ENCODE measurements at regions not wholly inside any gene's neighbourhood (a gene's known extent, or its start where the extent isn't known, plus 50 kb on each side); places are given as distances from the start of the nearest gene placed in this dataset.
"Not testable (repeated sequence)": the region's sequence is repeated elsewhere in the genome, so short reads cannot be mapped to it uniquely, and the experiment has no call there.

- Mint-ChIP-seq H3K36me3 (ENCODE audit: low read depth) (no peaks in the 10 kb centered on the region), H3K4me3 (no peak overlapping the region), H3K27me3 (no peaks in the 10 kb centered on the region), H3K27ac (no peak overlapping the region), H3K4me1 (no peaks in the 10 kb centered on the region)
- no peak for ATAC-seq
- DNase-seq, result no peak
- H3K9me3 ChIP-seq (ENCODE audit: control insufficient read depth, low read length, poor library complexity, severe bottlenecking), result no peaks in the 10 kb centered on the region
Observed at GRCh38 chr4:159855731-159856130, 752.9 kb downstream of the RAPGEF2 start.

- H3K36me3 Mint-ChIP-seq (ENCODE audit: low read depth), result no peaks in the 10 kb centered on the region
- H3K27me3 Mint-ChIP-seq, result no peaks in the 10 kb centered on the region
- no peak for ATAC-seq
- no peaks in the 10 kb centered on the region for H3K4me1 Mint-ChIP-seq
- no peak for DNase-seq
- H3K9me3 ChIP-seq (ENCODE audit: control insufficient read depth, low read length, poor library complexity, severe bottlenecking), result no peaks in the 10 kb centered on the region
- H3K27ac Mint-ChIP-seq, result no peak overlapping the region
- H3K4me3 Mint-ChIP-seq, result no peak overlapping the region
Observed at GRCh38 chr4:159856451-159856850, 753.6 kb downstream of the RAPGEF2 start.

GRCh38 chr4:159859656-159860148 lies 756.8 kb downstream of the RAPGEF2 start:
- Mint-ChIP-seq H3K36me3 (ENCODE audit: low read depth) (no peaks in the 10 kb centered on the region), H3K27me3 (no peaks in the 10 kb centered on the region), H3K4me3 (no peak overlapping the region), H3K27ac (no peak overlapping the region), H3K4me1 (no peaks in the 10 kb centered on the region)
- H3K9me3 ChIP-seq (ENCODE audit: control insufficient read depth, low read length, poor library complexity, severe bottlenecking), result no peaks in the 10 kb centered on the region
- DNase-seq (no peak), ATAC-seq (no peak)

- Mint-ChIP-seq H3K27me3 (no peaks in the 10 kb centered on the region), H3K4me1 (no peaks in the 10 kb centered on the region), H3K4me3 (no peak overlapping the region), H3K27ac (no peak overlapping the region), H3K36me3 (ENCODE audit: low read depth) (no peaks in the 10 kb centered on the region)
- no peak for ATAC-seq
- DNase-seq, result no peak
- no peaks in the 10 kb centered on the region for H3K9me3 ChIP-seq (ENCODE audit: control insufficient read depth, low read length, poor library complexity, severe bottlenecking)
Observed at GRCh38 chr4:159860945-159861344, 758.1 kb downstream of the RAPGEF2 start.

- Mint-ChIP-seq H3K27me3 (no peaks in the 10 kb centered on the region), H3K4me1 (no peaks in the 10 kb centered on the region), H3K27ac (no peak overlapping the region), H3K36me3 (ENCODE audit: low read depth) (no peaks in the 10 kb centered on the region), H3K4me3 (no peak overlapping the region)
- ATAC-seq (no peak), DNase-seq (no peak)
- no peaks in the 10 kb centered on the region for H3K9me3 ChIP-seq (ENCODE audit: control insufficient read depth, low read length, poor library complexity, severe bottlenecking)
Observed at GRCh38 chr4:159864337-159864736, 761.5 kb downstream of the RAPGEF2 start.

GRCh38 chr4:159867673-159868072 lies 764.8 kb downstream of the RAPGEF2 start:
- Mint-ChIP-seq H3K4me3 (no peak overlapping the region), H3K27ac (no peak overlapping the region), H3K36me3 (ENCODE audit: low read depth) (no peaks in the 10 kb centered on the region), H3K4me1 (no peaks in the 10 kb centered on the region), H3K27me3 (no peaks in the 10 kb centered on the region)
- no peaks in the 10 kb centered on the region for H3K9me3 ChIP-seq (ENCODE audit: control insufficient read depth, low read length, poor library complexity, severe bottlenecking)
- ATAC-seq, result no peak
- DNase-seq, result no peak

GRCh38 chr4:159868936-159869335 lies 766.1 kb downstream of the RAPGEF2 start:
- not testable (repeated sequence) for H3K27ac Mint-ChIP-seq; H3K4me3 Mint-ChIP-seq; H3K36me3 Mint-ChIP-seq (ENCODE audit: low read depth); H3K27me3 Mint-ChIP-seq; ATAC-seq; DNase-seq; H3K9me3 ChIP-seq (ENCODE audit: control insufficient read depth, low read length, poor library complexity, severe bottlenecking); H3K4me1 Mint-ChIP-seq

GRCh38 chr4:159871141-159871540 lies 768.3 kb downstream of the RAPGEF2 start:
- DNase-seq (no peak), ATAC-seq (no peak)
- Mint-ChIP-seq H3K36me3 (ENCODE audit: low read depth) (no peaks in the 10 kb centered on the region), H3K4me3 (no peak overlapping the region), H3K27ac (no peak overlapping the region), H3K27me3 (no peaks in the 10 kb centered on the region), H3K4me1 (no peaks in the 10 kb centered on the region)
- H3K9me3 ChIP-seq (ENCODE audit: control insufficient read depth, low read length, poor library complexity, severe bottlenecking), result no peaks in the 10 kb centered on the region

GRCh38 chr4:159881158-159881557 lies 778.3 kb downstream of the RAPGEF2 start:
- Mint-ChIP-seq H3K4me1 (no peaks in the 10 kb centered on the region), H3K27ac (no peak overlapping the region), H3K4me3 (no peak overlapping the region), H3K36me3 (ENCODE audit: low read depth) (no peaks in the 10 kb centered on the region), H3K27me3 (no peaks in the 10 kb centered on the region)
- no peaks in the 10 kb centered on the region for H3K9me3 ChIP-seq (ENCODE audit: control insufficient read depth, low read length, poor library complexity, severe bottlenecking)
- DNase-seq, result no peak
- no peak for ATAC-seq

- Mint-ChIP-seq H3K27ac (no peak overlapping the region), H3K36me3 (ENCODE audit: low read depth) (no peaks in the 10 kb centered on the region), H3K4me3 (no peak overlapping the region), H3K27me3 (no peaks in the 10 kb centered on the region), H3K4me1 (no peaks in the 10 kb centered on the region)
- no peak for DNase-seq
- ATAC-seq, result no peak
- no peaks in the 10 kb centered on the region for H3K9me3 ChIP-seq (ENCODE audit: control insufficient read depth, low read length, poor library complexity, severe bottlenecking)
Observed at GRCh38 chr4:159884989-159885388, 782.1 kb downstream of the RAPGEF2 start.

- DNase-seq, result no peak
- no peaks in the 10 kb centered on the region for H3K27me3 Mint-ChIP-seq
- H3K9me3 ChIP-seq (ENCODE audit: control insufficient read depth, low read length, poor library complexity, severe bottlenecking), result no peaks in the 10 kb centered on the region
- H3K36me3 Mint-ChIP-seq (ENCODE audit: low read depth), result no peaks in the 10 kb centered on the region
- no peak overlapping the region for H3K4me3 Mint-ChIP-seq
- H3K4me1 Mint-ChIP-seq, result no peaks in the 10 kb centered on the region
- H3K27ac Mint-ChIP-seq, result no peak overlapping the region
- no peak for ATAC-seq
Observed at GRCh38 chr4:159899596-159899995, 796.7 kb downstream of the RAPGEF2 start.

GRCh38 chr4:159900562-159900961 lies 797.7 kb downstream of the RAPGEF2 start:
- H3K27me3 Mint-ChIP-seq, result no peaks in the 10 kb centered on the region
- no peak for ATAC-seq
- no peak for DNase-seq
- no peak overlapping the region for H3K4me3 Mint-ChIP-seq
- H3K36me3 Mint-ChIP-seq (ENCODE audit: low read depth), result no peaks in the 10 kb centered on the region
- no peak overlapping the region for H3K27ac Mint-ChIP-seq
- no peaks in the 10 kb centered on the region for H3K4me1 Mint-ChIP-seq
- H3K9me3 ChIP-seq (ENCODE audit: control insufficient read depth, low read length, poor library complexity, severe bottlenecking), result no peaks in the 10 kb centered on the region

GRCh38 chr4:159902648-159903047 lies 799.8 kb downstream of the RAPGEF2 start:
- no peak overlapping the region for H3K27ac Mint-ChIP-seq
- H3K9me3 ChIP-seq (ENCODE audit: control insufficient read depth, low read length, poor library complexity, severe bottlenecking), result no peaks in the 10 kb centered on the region
- DNase-seq, result no peak
- H3K4me3 Mint-ChIP-seq, result no peak overlapping the region
- ATAC-seq, result no peak
- H3K4me1 Mint-ChIP-seq, result no peaks in the 10 kb centered on the region
- no peaks in the 10 kb centered on the region for H3K27me3 Mint-ChIP-seq
- no peaks in the 10 kb centered on the region for H3K36me3 Mint-ChIP-seq (ENCODE audit: low read depth)

GRCh38 chr4:159904906-159905305 lies 802.0 kb downstream of the RAPGEF2 start:
- no peak for DNase-seq
- no peak for ATAC-seq
- H3K9me3 ChIP-seq (ENCODE audit: control insufficient read depth, low read length, poor library complexity, severe bottlenecking), result no peaks in the 10 kb centered on the region
- no peaks in the 10 kb centered on the region for H3K4me1 Mint-ChIP-seq
- H3K27ac Mint-ChIP-seq, result no peak overlapping the region
- H3K4me3 Mint-ChIP-seq, result no peak overlapping the region
- no peaks in the 10 kb centered on the region for H3K36me3 Mint-ChIP-seq (ENCODE audit: low read depth)
- no peaks in the 10 kb centered on the region for H3K27me3 Mint-ChIP-seq

GRCh38 chr4:159906051-159906450 lies 803.2 kb downstream of the RAPGEF2 start:
- Mint-ChIP-seq H3K36me3 (ENCODE audit: low read depth) (no peaks in the 10 kb centered on the region), H3K4me1 (no peaks in the 10 kb centered on the region), H3K27me3 (no peaks in the 10 kb centered on the region), H3K27ac (no peak overlapping the region), H3K4me3 (no peak overlapping the region)
- DNase-seq (no peak), ATAC-seq (no peak)
- H3K9me3 ChIP-seq (ENCODE audit: control insufficient read depth, low read length, poor library complexity, severe bottlenecking), result no peaks in the 10 kb centered on the region
